HEK293 (cell line): ENCODE measurements at regions not wholly inside any gene's neighbourhood (a gene's known extent, or its start where the extent isn't known, plus 50 kb on each side); places are given as distances from the start of the nearest gene placed in this dataset.

Experiments
- CTCF ChIA-PET: fragments of 350-600 bp; formaldehyde crosslinking; extraction: SDS; loops from one replicate; lab custom pipeline; 2021; ENCODE audit warnings: antibody characterized with exemption; lab: Yijun Ruan, JAX
- POLR2A ChIA-PET: fragments of 300-600 bp; formaldehyde crosslinking; extraction: SDS; loops from one replicate; lab custom pipeline; 2020; ENCODE audit warnings: antibody characterized with exemption, inconsistent platforms; lab: Yijun Ruan, JAX
- H3K27ac ChIP-seq: fragments of 200-500 bp; sonication (Bioruptor generic); 2 replicates; pipeline ENCODE4 v1.5.1; 2014; ENCODE audit warnings: low read depth, low read length, control low read depth, inconsistent platforms; ENCODE audit errors: extremely low read depth
- H3K36me3 ChIP-seq, 2 experiments: fragments of 200-500 bp in 1 of 2; sonication (Bioruptor generic) in 1 of 2; 1 replicate in 1 of 2; 2 replicates in 1 of 2; pipeline ENCODE4 v1.5.1; 2014 to 2017; ENCODE audit warnings: inconsistent platforms in 2 of 2, low read length in 2 of 2; ENCODE audit not compliant: control insufficient read depth in 2 of 2, insufficient read depth in 1 of 2
- H3K4me1 ChIP-seq: fragments of 200-500 bp; sonication (Bioruptor generic); 2 replicates; pipeline ENCODE4 v1.5.1; 2014; ENCODE audit warnings: mild to moderate bottlenecking, low read length, inconsistent platforms; ENCODE audit not compliant: control insufficient read depth, insufficient read depth
- H3K4me3 ChIP-seq: 2 replicates; pipeline ENCODE4 v1.5.1; 2011; ENCODE audit warnings: low read depth, mild to moderate bottlenecking, control low read depth, low read length, moderate library complexity
- H3K9me3 ChIP-seq: fragments of 200-500 bp; sonication (Bioruptor generic); 2 replicates; pipeline ENCODE4 v1.5.1; 2014; ENCODE audit warnings: low read depth, low read length, inconsistent platforms; ENCODE audit not compliant: control insufficient read depth, insufficient read depth
- GLI2 ChIP-seq: fragments of 450-650 bp; formaldehyde crosslinking; IDR thresholded peaks from 2 replicates; pipeline ENCODE4; 2017; ENCODE audit warnings: missing biosample characterization, missing genetic modification characterization, low read depth, borderline replicate concordance
- GLIS1 ChIP-seq: fragments of 450-650 bp; formaldehyde crosslinking; IDR thresholded peaks from 2 replicates; pipeline ENCODE4 v1.5.1; 2016; ENCODE audit warnings: missing biosample characterization, missing genetic modification characterization
- GLIS2 ChIP-seq: fragments of 450-650 bp; formaldehyde crosslinking; IDR thresholded peaks from 2 replicates; pipeline ENCODE4 v1.5.1; 2016; ENCODE audit warnings: missing biosample characterization, missing genetic modification characterization
- HOXC10 ChIP-seq: sonication (generic); formaldehyde crosslinking; IDR thresholded peaks from 2 replicates; pipeline ENCODE4 v1.8.1; 2023; ENCODE audit warnings: mild to moderate bottlenecking, missing genetic modification reagents
- IKZF3 ChIP-seq: fragments of 450-650 bp; IDR thresholded peaks from 2 replicates; pipeline ENCODE4 v1.5.0; 2018; ENCODE audit warnings: missing biosample characterization, mild to moderate bottlenecking, missing genetic modification characterization, moderate library complexity
- KLF10 ChIP-seq: fragments of 450-650 bp; IDR thresholded peaks from 2 replicates; pipeline ENCODE4 v1.5.1; 2018; ENCODE audit warnings: missing biosample characterization, mild to moderate bottlenecking, missing genetic modification characterization
- MZF1 ChIP-seq: fragments of 450-650 bp; formaldehyde crosslinking; IDR thresholded peaks from 2 replicates; pipeline ENCODE4 v1.5.1; 2017; ENCODE audit warnings: missing biosample characterization, missing genetic modification characterization, borderline replicate concordance
- OSR2 ChIP-seq: fragments of 450-650 bp; formaldehyde crosslinking; IDR thresholded peaks from 2 replicates; pipeline ENCODE4 v1.5.1; 2016; ENCODE audit warnings: missing biosample characterization, missing genetic modification characterization
- SCRT2 ChIP-seq: fragments of 450-650 bp; formaldehyde crosslinking; IDR thresholded peaks from 2 replicates; pipeline ENCODE4 v1.5.1; 2016; ENCODE audit warnings: missing biosample characterization, missing genetic modification characterization
- SP2 ChIP-seq: fragments of 450-650 bp; formaldehyde crosslinking; IDR thresholded peaks from 2 replicates; pipeline ENCODE4 v1.5.1; 2016; ENCODE audit warnings: missing biosample characterization, missing genetic modification characterization
- ZBTB48 ChIP-seq: fragments of 450-650 bp; formaldehyde crosslinking; IDR thresholded peaks from 2 replicates; pipeline ENCODE4 v1.5.1; 2016; ENCODE audit warnings: missing biosample characterization, missing genetic modification characterization
- ZBTB8A ChIP-seq: fragments of 450-650 bp; formaldehyde crosslinking; IDR thresholded peaks from 2 replicates; pipeline ENCODE4 v1.5.1; 2016; ENCODE audit warnings: missing biosample characterization, missing genetic modification characterization
- ZFHX2 ChIP-seq: fragments of 450-650 bp; formaldehyde crosslinking; conservative IDR thresholded peaks from 2 replicates; pipeline ENCODE4 v1.5.1; 2016; ENCODE audit warnings: missing biosample characterization, missing genetic modification characterization
- ZIC2 ChIP-seq: fragments of 450-650 bp; formaldehyde crosslinking; IDR thresholded peaks from 2 replicates; pipeline ENCODE4 v1.5.1; 2016; ENCODE audit warnings: missing biosample characterization, missing genetic modification characterization
- ZNF133 ChIP-seq: fragments of 450-650 bp; formaldehyde crosslinking; IDR thresholded peaks from 2 replicates; pipeline ENCODE4 v1.5.1; 2016; ENCODE audit warnings: missing biosample characterization, missing genetic modification characterization
- ZNF146 ChIP-seq: fragments of 450-650 bp; formaldehyde crosslinking; IDR thresholded peaks from 2 replicates; pipeline ENCODE4 v1.5.1; 2016; ENCODE audit warnings: missing biosample characterization, missing genetic modification characterization
- ZNF16 ChIP-seq: fragments of 450-650 bp; formaldehyde crosslinking; IDR thresholded peaks from 2 replicates; pipeline ENCODE4 v1.5.1; 2016; ENCODE audit warnings: low read depth, missing biosample characterization, missing genetic modification characterization
- ZNF169 ChIP-seq: fragments of 450-650 bp; formaldehyde crosslinking; IDR thresholded peaks from 2 replicates; pipeline ENCODE4 v1.5.1; 2016; ENCODE audit warnings: missing biosample characterization, missing genetic modification characterization
- ZNF174 ChIP-seq: fragments of 450-650 bp; formaldehyde crosslinking; IDR thresholded peaks from 2 replicates; pipeline ENCODE4 v1.5.0; 2017; ENCODE audit warnings: missing biosample characterization, mild to moderate bottlenecking, missing genetic modification characterization
- ZNF184 ChIP-seq: fragments of 450-650 bp; IDR thresholded peaks from 2 replicates; pipeline ENCODE4 v1.5.1; 2018; ENCODE audit warnings: missing biosample characterization, mild to moderate bottlenecking, missing genetic modification characterization
- ZNF2 ChIP-seq: fragments of 450-650 bp; formaldehyde crosslinking; IDR thresholded peaks from 2 replicates; pipeline ENCODE4 v1.5.1; 2016; ENCODE audit warnings: missing biosample characterization, missing genetic modification characterization
- ZNF311 ChIP-seq: fragments of 450-650 bp; formaldehyde crosslinking; IDR thresholded peaks from 2 replicates; pipeline ENCODE4 v1.5.1; 2017; ENCODE audit warnings: missing biosample characterization, missing genetic modification characterization, borderline replicate concordance
- ZNF341 ChIP-seq: fragments of 450-650 bp; formaldehyde crosslinking; IDR thresholded peaks from 2 replicates; pipeline ENCODE4; 2016; ENCODE audit warnings: low read depth, missing biosample characterization, missing genetic modification characterization
- ZNF404 ChIP-seq: fragments of 450-650 bp; formaldehyde crosslinking; IDR thresholded peaks from 2 replicates; pipeline ENCODE4 v1.5.1; 2017; ENCODE audit warnings: missing biosample characterization, missing genetic modification characterization
- ZNF423 ChIP-seq: fragments of 450-650 bp; formaldehyde crosslinking; IDR thresholded peaks from 2 replicates; pipeline ENCODE4 v1.5.1; 2016; ENCODE audit warnings: missing biosample characterization, missing genetic modification characterization
- ZNF521 ChIP-seq: fragments of 450-650 bp; formaldehyde crosslinking; IDR thresholded peaks from 2 replicates; pipeline ENCODE4 v1.5.1; 2017; ENCODE audit warnings: missing biosample characterization, mild to moderate bottlenecking, missing genetic modification characterization
- ZNF585B ChIP-seq: fragments of 450-650 bp; formaldehyde crosslinking; IDR thresholded peaks from 2 replicates; pipeline ENCODE4 v1.5.1; 2016; ENCODE audit warnings: missing biosample characterization, missing genetic modification characterization
- ZNF624 ChIP-seq: fragments of 450-650 bp; formaldehyde crosslinking; IDR thresholded peaks from 2 replicates; pipeline ENCODE4 v1.5.1; 2017; ENCODE audit warnings: missing biosample characterization, missing genetic modification characterization
- ZNF626 ChIP-seq: fragments of 450-650 bp; sonication (Bioruptor Pico); formaldehyde crosslinking; IDR thresholded peaks from 2 replicates; pipeline ENCODE4 v1.5.1; 2018; ENCODE audit warnings: missing biosample characterization, missing genetic modification characterization, inconsistent platforms
- ZNF654 ChIP-seq: fragments of 450-650 bp; formaldehyde crosslinking; IDR thresholded peaks from 2 replicates; pipeline ENCODE4 v1.5.1; 2016; ENCODE audit warnings: low read depth, missing biosample characterization, missing genetic modification characterization
- ZNF664 ChIP-seq: fragments of 450-650 bp; formaldehyde crosslinking; IDR thresholded peaks from 2 replicates; pipeline ENCODE4 v1.5.1; 2016; ENCODE audit warnings: missing biosample characterization, missing genetic modification characterization
- ZNF791 ChIP-seq: fragments of 450-650 bp; formaldehyde crosslinking; IDR thresholded peaks from 2 replicates; pipeline ENCODE4 v1.5.1; 2016; ENCODE audit warnings: missing biosample characterization, missing genetic modification characterization
- ZSCAN30 ChIP-seq: fragments of 450-650 bp; IDR thresholded peaks from 2 replicates; pipeline ENCODE4 v1.5.1; 2018; ENCODE audit warnings: missing biosample characterization, mild to moderate bottlenecking, missing genetic modification characterization, moderate library complexity
- TF ChIP-seq, protein P1 (sequence below): fragments of 450-650 bp; formaldehyde crosslinking; IDR thresholded peaks from 2 replicates; pipeline ENCODE4 v1.5.1; 2017; ENCODE audit warnings: missing biosample characterization, missing genetic modification characterization
- TF ChIP-seq, protein P2 (sequence below): fragments of 450-650 bp; formaldehyde crosslinking; IDR thresholded peaks from 2 replicates; pipeline ENCODE4; 2016; ENCODE audit warnings: missing biosample characterization, missing genetic modification characterization
- TF ChIP-seq, protein P3 (sequence below): fragments of 450-650 bp; formaldehyde crosslinking; IDR thresholded peaks from 2 replicates; pipeline ENCODE4 v1.5.1; 2016; ENCODE audit warnings: missing biosample characterization, missing genetic modification characterization

DNA sequence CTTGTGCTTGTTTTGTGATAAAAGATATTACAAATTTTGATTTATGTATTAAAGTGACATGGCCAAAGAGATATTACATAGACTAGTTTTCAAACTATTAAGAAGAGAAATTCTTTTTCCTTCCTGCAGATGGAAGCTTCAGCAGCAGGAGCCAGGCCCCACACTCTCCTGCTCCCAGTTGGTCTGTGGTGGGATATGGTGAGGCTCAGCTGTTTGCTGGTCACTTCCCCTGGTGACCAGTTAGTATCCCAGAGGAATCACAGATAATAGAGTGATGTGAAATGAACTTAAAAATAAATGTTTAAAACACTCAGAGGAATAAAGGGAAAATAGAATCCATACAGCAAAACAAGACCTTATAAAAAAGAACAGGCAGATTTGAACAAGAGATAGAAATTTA is 154.7 kb downstream of the KTN1 start:
- H3K27ac ChIP-seq: no peak overlapping the region
- H3K4me1 ChIP-seq: no peaks in the 10 kb centered on the region; the same call in 1 of the 2 replicates
- ChIA-PET POLR2A (no interaction called here), CTCF (interaction anchor here (0.6 to 4.1 kb wide), 4 partner anchors 11 to 742 kb away, joined by 3 to 26 read pairs (median 4); no protein-coding TSS in a partner anchor)
- H3K36me3 ChIP-seq: no peaks in the 10 kb centered on the region
- TF ChIP-seq, protein P1, sequence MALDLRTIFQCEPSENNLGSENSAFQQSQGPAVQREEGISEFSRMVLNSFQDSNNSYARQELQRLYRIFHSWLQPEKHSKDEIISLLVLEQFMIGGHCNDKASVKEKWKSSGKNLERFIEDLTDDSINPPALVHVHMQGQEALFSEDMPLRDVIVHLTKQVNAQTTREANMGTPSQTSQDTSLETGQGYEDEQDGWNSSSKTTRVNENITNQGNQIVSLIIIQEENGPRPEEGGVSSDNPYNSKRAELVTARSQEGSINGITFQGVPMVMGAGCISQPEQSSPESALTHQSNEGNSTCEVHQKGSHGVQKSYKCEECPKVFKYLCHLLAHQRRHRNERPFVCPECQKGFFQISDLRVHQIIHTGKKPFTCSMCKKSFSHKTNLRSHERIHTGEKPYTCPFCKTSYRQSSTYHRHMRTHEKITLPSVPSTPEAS (tag by site-specific recombination): no peak
- TF ChIP-seq ZNF585B (tag by site-specific recombination) (no peak), OSR2 (tag by site-specific recombination) (no peak), ZNF174 (tag by site-specific recombination) (no peak), ZNF169 (tag by site-specific recombination) (no peak), ZNF664 (tag by site-specific recombination) (no peak), GLIS1 (no peak)
- no peaks in the 10 kb centered on the region for H3K9me3 ChIP-seq
- H3K4me3 ChIP-seq: no peak overlapping the region

DNA sequence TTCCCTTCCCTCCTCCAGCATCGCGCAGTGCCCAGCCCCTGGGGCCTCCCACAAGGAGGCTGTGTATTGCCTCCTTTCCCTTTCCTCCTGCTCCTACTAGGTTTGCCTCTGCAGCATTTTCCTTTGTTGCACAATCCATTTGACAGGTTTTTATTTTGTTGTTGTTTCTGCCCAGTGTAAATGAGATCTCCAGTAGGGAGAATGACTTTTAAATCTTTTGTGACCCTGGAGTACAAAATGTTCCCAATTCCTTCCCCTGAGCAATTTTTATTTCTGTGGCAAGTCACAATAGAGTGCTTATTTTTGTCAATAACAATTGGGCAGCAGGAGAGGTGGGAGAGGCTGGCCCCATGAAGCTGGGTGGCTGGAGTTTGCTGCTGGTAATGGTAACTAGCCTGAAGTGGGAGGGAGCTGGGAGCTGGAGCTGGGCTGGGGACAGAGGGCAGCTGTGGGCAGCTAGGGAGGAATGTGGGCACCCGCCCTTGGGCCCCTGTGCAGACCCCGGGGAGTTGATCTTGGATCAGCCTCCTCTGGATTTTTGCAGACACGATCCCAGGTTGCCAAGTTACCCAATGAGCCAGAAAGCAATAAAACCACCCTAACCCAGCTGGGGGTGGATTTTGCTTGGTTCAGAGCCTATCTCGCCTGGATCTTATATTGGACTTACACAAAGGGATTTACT is 160.1 kb downstream of the KTN1 start:
- ChIA-PET POLR2A (no interaction called here), CTCF (interaction anchor here (1.2 to 2.1 kb wide), 2 partner anchors 9 to 331 kb away, joined by 3 to 10 read pairs; no protein-coding TSS in a partner anchor)
- Histone ChIP-seq H3K4me1 (peaks cover 7% of the 10 kb centered on the region), H3K9me3 (no peaks in the 10 kb centered on the region), H3K36me3 (no peaks in the 10 kb centered on the region), H3K4me3 (no peak overlapping the region), H3K27ac (no peak overlapping the region)
- TF ChIP-seq ZNF626: no peak
- TF ChIP-seq GLIS2 (tag by site-specific recombination): no peak
- TF ChIP-seq ZNF423 (tag by site-specific recombination): peak; percentile 76; the same call in 1 of the 2 replicates
- TF ChIP-seq ZNF311 (tag by site-specific recombination): no peak
- TF ChIP-seq SCRT2 (tag by site-specific recombination): no peak
- TF ChIP-seq ZSCAN30 (tag by site-specific recombination): no peak
- TF ChIP-seq ZBTB48 (tag by site-specific recombination): no peak
- TF ChIP-seq ZNF2 (tag by site-specific recombination): no peak
- TF ChIP-seq, protein P2, sequence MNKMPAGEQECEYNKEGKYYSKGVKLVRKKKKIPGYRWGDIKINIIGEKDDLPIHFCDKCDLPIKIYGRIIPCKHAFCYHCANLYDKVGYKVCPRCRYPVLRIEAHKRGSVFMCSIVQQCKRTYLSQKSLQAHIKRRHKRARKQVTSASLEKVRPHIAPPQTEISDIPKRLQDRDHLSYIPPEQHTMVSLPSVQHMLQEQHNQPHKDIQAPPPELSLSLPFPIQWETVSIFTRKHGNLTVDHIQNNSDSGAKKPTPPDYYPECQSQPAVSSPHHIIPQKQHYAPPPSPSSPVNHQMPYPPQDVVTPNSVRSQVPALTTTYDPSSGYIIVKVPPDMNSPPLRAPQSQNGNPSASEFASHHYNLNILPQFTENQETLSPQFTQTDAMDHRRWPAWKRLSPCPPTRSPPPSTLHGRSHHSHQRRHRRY (tag by site-specific recombination): no peak
- no peak for TF ChIP-seq MZF1 (tag by site-specific recombination)
- TF ChIP-seq GLI2: no peak
- TF ChIP-seq ZNF184 (tag by site-specific recombination): no peak
- no peak for TF ChIP-seq ZNF404 (tag by site-specific recombination)
- no peak for TF ChIP-seq ZNF791 (tag by site-specific recombination)
- no peak for TF ChIP-seq ZNF133 (tag by site-specific recombination)
- TF ChIP-seq, protein P3, sequence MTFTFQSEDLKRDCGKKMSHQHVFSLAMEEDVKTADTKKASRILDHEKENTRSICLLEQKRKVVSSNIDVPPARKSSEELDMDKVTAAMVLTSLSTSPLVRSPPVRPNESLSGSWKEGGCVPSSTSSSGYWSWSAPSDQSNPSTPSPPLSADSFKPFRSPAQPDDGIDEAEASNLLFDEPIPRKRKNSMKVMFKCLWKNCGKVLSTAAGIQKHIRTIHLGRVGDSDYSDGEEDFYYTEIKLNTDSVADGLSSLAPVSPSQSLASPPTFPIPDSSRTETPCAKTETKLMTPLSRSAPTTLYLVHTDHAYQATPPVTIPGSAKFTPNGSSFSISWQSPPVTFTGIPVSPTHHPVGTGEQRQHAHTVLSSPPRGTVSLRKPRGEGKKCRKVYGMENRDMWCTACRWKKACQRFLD (tag by site-specific recombination): no peak
- TF ChIP-seq IKZF3: no peak
- TF ChIP-seq ZBTB8A (tag by site-specific recombination): peak; percentile 81
- TF ChIP-seq ZNF16 (tag by site-specific recombination): no peak
- TF ChIP-seq ZIC2 (tag by site-specific recombination): peak; percentile 78
- no peak for TF ChIP-seq SP2 (tag by site-specific recombination)
- no peak for TF ChIP-seq ZNF146 (tag by site-specific recombination)
- peak; percentile 81 for TF ChIP-seq GLIS1
- no peak for TF ChIP-seq ZNF521 (tag by site-specific recombination)
- TF ChIP-seq HOXC10: no peak
- TF ChIP-seq ZNF654 (tag by site-specific recombination): no peak
- peak; percentile 49; the same call in 1 of the 2 replicates for TF ChIP-seq ZNF341 (tag by site-specific recombination)
- peak; percentile 80 for TF ChIP-seq ZFHX2 (tag by site-specific recombination)
- TF ChIP-seq KLF10 (tag by site-specific recombination): no peak
- TF ChIP-seq ZNF624: no peak
